Activated CD8-positive, alpha-beta T cell treated with anti-CD3 and anti-CD28 coated beads for 36 hours (primary cell): ENCODE measurements at regions not wholly inside any gene's neighbourhood (a gene's known extent, or its start where the extent isn't known, plus 50 kb on each side); places are given as distances from the start of the nearest gene placed in this dataset.

Experiments
- ATAC-seq: fragments of 200-7000 bp; cut with Tn5 transposase; one replicate; pipeline ENCODE4 v1.10.0; 2021; ENCODE audit warnings: mild to moderate bottlenecking, moderate library complexity
- CTCF ChIA-PET: fragments of 350-600 bp; sonication (Branson Sonifier 250); formaldehyde crosslinking; loops from one replicate; lab custom pipeline; 2021; ENCODE audit warnings: antibody characterized with exemption; lab: Charles Lee
- POLR2A ChIA-PET: fragments of 350-600 bp; sonication (Branson Sonifier 250); formaldehyde crosslinking; loops from one replicate; lab custom pipeline; 2021; ENCODE audit warnings: antibody characterized with exemption; lab: Charles Lee
- DNase-seq: peaks from one replicate; pipeline ENCODE4 v3.0.0-alpha.2; 2020
- H3K27ac Mint-ChIP-seq: one replicate; pipeline ENCODE4 v1.8.0; 2021; ENCODE audit warnings: mild to moderate bottlenecking, mixed read lengths
- H3K27me3 Mint-ChIP-seq: one replicate; pipeline ENCODE4 v1.8.0; 2021; ENCODE audit warnings: mixed read lengths
- H3K36me3 Mint-ChIP-seq: one replicate; pipeline ENCODE4 v1.8.0; 2021; ENCODE audit warnings: low read depth, mixed read lengths
- H3K4me1 Mint-ChIP-seq: one replicate; pipeline ENCODE4 v1.8.0; 2021; ENCODE audit warnings: low read depth, mixed read lengths
- H3K4me3 Mint-ChIP-seq: one replicate; pipeline ENCODE4 v1.8.0; 2021; ENCODE audit warnings: mild to moderate bottlenecking, moderate library complexity, mixed read lengths
- H3K9me3 Mint-ChIP-seq: one replicate; pipeline ENCODE4 v1.8.0; 2021; ENCODE audit warnings: mixed read lengths
- CTCF ChIP-seq: fragments of 200-600 bp; IDR thresholded peaks from one replicate; pipeline ENCODE4 v1.8.0; 2022; ENCODE audit warnings: antibody characterized with exemption, mild to moderate bottlenecking
- intact Hi-C: fragments of 100-400 bp; cut with micrococcal nuclease; formaldehyde crosslinking; loops from one replicate; pipeline ENCODE4 v1.10.0; 2022

- POLR2A ChIA-PET, result no interaction called here
- intact Hi-C loops, result no loop called here
- Mint-ChIP-seq H3K36me3 (no peaks in the 10 kb centered on the region), H3K27me3 (no peaks in the 10 kb centered on the region), H3K27ac (no peak overlapping the region), H3K4me1 (no peaks in the 10 kb centered on the region), H3K4me3 (no peak overlapping the region), H3K9me3 (peaks cover 2% of the 10 kb centered on the region)
- no peak for ATAC-seq
- no peak for DNase-seq
- no peak for TF ChIP-seq CTCF
- CTCF ChIA-PET, result no interaction called here
Observed at GRCh38 chr4:12270546-12270945, 841.9 kb upstream of the HS3ST1 start.

GRCh38 chr4:12265554-12265953, 836.9 kb upstream of the HS3ST1 start:
- ChIA-PET CTCF (no interaction called here), POLR2A (no interaction called here)
- DNase-seq (no peak), ATAC-seq (no peak)
- intact Hi-C loops, result no loop called here
- H3K27me3 Mint-ChIP-seq, result no peaks in the 10 kb centered on the region
- TF ChIP-seq CTCF, result no peak
- no peaks in the 10 kb centered on the region for H3K9me3 Mint-ChIP-seq
- no peak overlapping the region for H3K4me3 Mint-ChIP-seq
- H3K4me1 Mint-ChIP-seq, result no peaks in the 10 kb centered on the region
- no peaks in the 10 kb centered on the region for H3K36me3 Mint-ChIP-seq
- H3K27ac Mint-ChIP-seq, result no peak overlapping the region

- ATAC-seq, result no peak
- CTCF ChIA-PET, result no interaction called here
- Mint-ChIP-seq H3K9me3 (peaks cover 7% of the 10 kb centered on the region), H3K36me3 (no peaks in the 10 kb centered on the region), H3K27ac (no peak overlapping the region), H3K4me1 (no peaks in the 10 kb centered on the region), H3K27me3 (no peaks in the 10 kb centered on the region), H3K4me3 (no peak overlapping the region)
- intact Hi-C loops, result no loop called here
- POLR2A ChIA-PET, result no interaction called here
- no peak for DNase-seq
- TF ChIP-seq CTCF, result no peak
Observed at GRCh38 chr4:12260453-12260852, 831.8 kb upstream of the HS3ST1 start.

- DNase-seq, result no peak
- Mint-ChIP-seq H3K36me3 (no peaks in the 10 kb centered on the region), H3K27ac (no peak overlapping the region), H3K9me3 (peaks cover 7% of the 10 kb centered on the region), H3K4me1 (no peaks in the 10 kb centered on the region), H3K27me3 (no peaks in the 10 kb centered on the region), H3K4me3 (no peak overlapping the region)
- no peak for TF ChIP-seq CTCF
- no peak for ATAC-seq
- intact Hi-C loops, result no loop called here
- ChIA-PET CTCF (no interaction called here), POLR2A (no interaction called here)
Observed at GRCh38 chr4:12244973-12245372, 816.3 kb upstream of the HS3ST1 start.

GRCh38 chr4:12242354-12242753, 813.7 kb upstream of the HS3ST1 start:
- Mint-ChIP-seq H3K9me3 (peaks cover 4% of the 10 kb centered on the region), H3K36me3 (no peaks in the 10 kb centered on the region), H3K27me3 (no peaks in the 10 kb centered on the region), H3K27ac (no peak overlapping the region), H3K4me1 (no peaks in the 10 kb centered on the region), H3K4me3 (no peak overlapping the region)
- ChIA-PET POLR2A (no interaction called here), CTCF (no interaction called here)
- ATAC-seq, result no peak
- TF ChIP-seq CTCF, result no peak
- DNase-seq, result no peak
- intact Hi-C loops, result no loop called here
